ENCODE measurements at regions not wholly inside any gene's neighbourhood (a gene's known extent, or its start where the extent isn't known, plus 50 kb on each side); places are given as distances from the start of the nearest gene placed in this dataset.
"Not testable (repeated sequence)": the region's sequence is repeated elsewhere in the genome, so short reads cannot be mapped to it uniquely, and the experiment has no call there.

GRCh38 chr3:184491867-184492615, 69.5 kb upstream of the EPHB3 start:
- no peak for DNase-seq (ENCODE audit: low read depth)
- no peak for TF ChIP-seq CTCF (IDR thresholded peaks at IDR 0.05; ENCODE audit: insufficient read depth, low read depth, low read length)
- no peak overlapping the region for H3K4me3 ChIP-seq (ENCODE audit: low read depth, low read length)

GRCh38 chr3:184496933-184497332, 64.7 kb upstream of the EPHB3 start:
- TF ChIP-seq CTCF (IDR thresholded peaks at IDR 0.05; ENCODE audit: insufficient read depth, low read depth, low read length), result no peak
- no peak overlapping the region for H3K4me3 ChIP-seq (ENCODE audit: low read depth, low read length)
- DNase-seq (ENCODE audit: low read depth), result no peak

- H3K4me3 ChIP-seq (ENCODE audit: low read depth, low read length), result no peak overlapping the region
- DNase-seq (ENCODE audit: low read depth), result no peak
- TF ChIP-seq CTCF (IDR thresholded peaks at IDR 0.05; ENCODE audit: insufficient read depth, low read depth, low read length), result no peak
Measured at GRCh38 chr3:184497804-184498203, 63.8 kb upstream of the EPHB3 start.

GRCh38 chr3:184498986-184499606, 62.5 kb upstream of the EPHB3 start:
- no peak for DNase-seq (ENCODE audit: low read depth)
- no peak for TF ChIP-seq CTCF (IDR thresholded peaks at IDR 0.05; ENCODE audit: insufficient read depth, low read depth, low read length)
- H3K4me3 ChIP-seq (ENCODE audit: low read depth, low read length), result no peak overlapping the region

GRCh38 chr3:184500344-184500923, 61.2 kb upstream of the EPHB3 start:
- no peak overlapping the region for H3K4me3 ChIP-seq (ENCODE audit: low read depth, low read length)
- no peak for DNase-seq (ENCODE audit: low read depth)
- no peak for TF ChIP-seq CTCF (IDR thresholded peaks at IDR 0.05; ENCODE audit: insufficient read depth, low read depth, low read length)

- no peak overlapping the region for H3K4me3 ChIP-seq (ENCODE audit: low read depth, low read length)
- DNase-seq (ENCODE audit: low read depth), result no peak
- no peak for TF ChIP-seq CTCF (IDR thresholded peaks at IDR 0.05; ENCODE audit: insufficient read depth, low read depth, low read length)
Measured at GRCh38 chr3:184502123-184502667, 59.4 kb upstream of the EPHB3 start.

- not testable (repeated sequence) for H3K4me3 ChIP-seq (ENCODE audit: low read depth, low read length); DNase-seq (ENCODE audit: low read depth)
Measured at GRCh38 chr3:184502841-184503240, 58.7 kb upstream of the EPHB3 start.

Measured in fibroblast of villous mesenchyme (primary cell).